GF-D8 (cell line): ENCODE measurements at regions not wholly inside any gene's neighbourhood (a gene's known extent, or its start where the extent isn't known, plus 50 kb on each side); places are given as distances from the start of the nearest gene placed in this dataset.

Source experiments
- DNase-seq: peaks from one replicate; lab custom pipeline; 2025; lab: John Stamatoyannopoulos, UW

GRCh38 chr20:39829661-39830060 is 859.4 kb downstream of the MAFB start:
- DNase-seq: no peak

GRCh38 chr20:39829256-39829655 is 859.8 kb downstream of the MAFB start:
- DNase-seq: no peak

GRCh38 chr20:39825950-39826349 is 863.1 kb downstream of the MAFB start:
- DNase-seq: no peak

GRCh38 chr20:39825524-39825923 is 863.4 kb downstream of the DHX35 start:
- no peak for DNase-seq

GRCh38 chr20:39823224-39823623 is 861.1 kb downstream of the DHX35 start:
- DNase-seq: no peak

- no peak for DNase-seq
Measured at GRCh38 chr20:39822667-39823066, 860.5 kb downstream of the DHX35 start.

- no peak for DNase-seq
Measured at GRCh38 chr20:39813190-39813829, 851.2 kb downstream of the DHX35 start.

GRCh38 chr20:39812116-39812515 is 850.0 kb downstream of the DHX35 start:
- DNase-seq: no peak

GRCh38 chr20:39810309-39810708 is 848.2 kb downstream of the DHX35 start:
- DNase-seq: no peak

- no peak for DNase-seq
Measured at GRCh38 chr20:39808613-39809012, 846.5 kb downstream of the DHX35 start.

GRCh38 chr20:39800548-39800947 is 838.4 kb downstream of the DHX35 start:
- no peak for DNase-seq

GRCh38 chr20:39800111-39800510 is 838.0 kb downstream of the DHX35 start:
- no peak for DNase-seq

GRCh38 chr20:39799366-39799965 is 837.3 kb downstream of the DHX35 start:
- DNase-seq: no peak

- DNase-seq: no peak
Measured at GRCh38 chr20:39795401-39796272, 833.5 kb downstream of the DHX35 start.

- DNase-seq: no peak
Measured at GRCh38 chr20:39792334-39792733, 830.2 kb downstream of the DHX35 start.

- no peak for DNase-seq
Measured at GRCh38 chr20:39789411-39789810, 827.3 kb downstream of the DHX35 start.

GRCh38 chr20:39785252-39785917 is 823.2 kb downstream of the DHX35 start:
- DNase-seq: no peak

GRCh38 chr20:39784693-39785092 is 822.5 kb downstream of the DHX35 start:
- no peak for DNase-seq

GRCh38 chr20:39778847-39779604 is 816.9 kb downstream of the DHX35 start:
- no peak for DNase-seq

- DNase-seq: no peak
Measured at GRCh38 chr20:39778431-39778830, 816.3 kb downstream of the DHX35 start.

GRCh38 chr20:39777610-39778009 is 815.5 kb downstream of the DHX35 start:
- no peak for DNase-seq

GRCh38 chr20:39775110-39775509 is 813.0 kb downstream of the DHX35 start:
- no peak for DNase-seq
